ENCODE measurements at regions not wholly inside any gene's neighbourhood (a gene's known extent, or its start where the extent isn't known, plus 50 kb on each side); places are given as distances from the start of the nearest gene placed in this dataset.

DNA sequence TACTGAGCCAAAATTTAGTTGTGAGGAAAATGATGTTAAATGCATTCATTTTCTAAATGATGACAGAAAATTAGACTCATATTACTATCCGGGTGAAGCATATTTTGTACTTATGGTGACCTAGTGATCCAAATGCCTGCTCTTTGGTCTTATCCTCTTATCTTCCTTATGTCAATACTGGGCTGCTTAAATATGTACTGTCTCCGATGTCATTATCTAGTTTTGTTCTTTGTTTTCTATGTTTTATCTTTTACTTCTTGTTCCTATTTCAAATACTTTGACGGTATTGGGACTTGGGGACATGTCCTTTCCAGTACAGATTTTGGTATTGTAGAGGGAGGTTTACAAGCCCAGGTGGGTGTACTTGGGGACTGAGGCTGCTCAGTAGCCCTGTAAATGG lies 124.6 kb upstream of the ESR1 start:
- H3K4me1 Mint-ChIP-seq (ENCODE audit: unreplicated experiment): no peaks in the 10 kb centered on the region
- DNase-seq (ENCODE audit: extremely low spot score, unreplicated experiment): no peak
- H3K9me3 Mint-ChIP-seq (ENCODE audit: unreplicated experiment): no peaks in the 10 kb centered on the region
- no peaks in the 10 kb centered on the region for H3K36me3 Mint-ChIP-seq (ENCODE audit: unreplicated experiment)
- peaks cover 3% of the 10 kb centered on the region for H3K27me3 Mint-ChIP-seq (ENCODE audit: unreplicated experiment)
- H3K27ac Mint-ChIP-seq (ENCODE audit: unreplicated experiment): no peak overlapping the region
- H3K4me3 Mint-ChIP-seq (ENCODE audit: unreplicated experiment): no peak overlapping the region
- TF ChIP-seq, protein P1, sequence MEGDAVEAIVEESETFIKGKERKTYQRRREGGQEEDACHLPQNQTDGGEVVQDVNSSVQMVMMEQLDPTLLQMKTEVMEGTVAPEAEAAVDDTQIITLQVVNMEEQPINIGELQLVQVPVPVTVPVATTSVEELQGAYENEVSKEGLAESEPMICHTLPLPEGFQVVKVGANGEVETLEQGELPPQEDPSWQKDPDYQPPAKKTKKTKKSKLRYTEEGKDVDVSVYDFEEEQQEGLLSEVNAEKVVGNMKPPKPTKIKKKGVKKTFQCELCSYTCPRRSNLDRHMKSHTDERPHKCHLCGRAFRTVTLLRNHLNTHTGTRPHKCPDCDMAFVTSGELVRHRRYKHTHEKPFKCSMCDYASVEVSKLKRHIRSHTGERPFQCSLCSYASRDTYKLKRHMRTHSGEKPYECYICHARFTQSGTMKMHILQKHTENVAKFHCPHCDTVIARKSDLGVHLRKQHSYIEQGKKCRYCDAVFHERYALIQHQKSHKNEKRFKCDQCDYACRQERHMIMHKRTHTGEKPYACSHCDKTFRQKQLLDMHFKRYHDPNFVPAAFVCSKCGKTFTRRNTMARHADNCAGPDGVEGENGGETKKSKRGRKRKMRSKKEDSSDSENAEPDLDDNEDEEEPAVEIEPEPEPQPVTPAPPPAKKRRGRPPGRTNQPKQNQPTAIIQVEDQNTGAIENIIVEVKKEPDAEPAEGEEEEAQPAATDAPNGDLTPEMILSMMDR (IDR thresholded peaks at IDR 0.05): no peak

DNA sequence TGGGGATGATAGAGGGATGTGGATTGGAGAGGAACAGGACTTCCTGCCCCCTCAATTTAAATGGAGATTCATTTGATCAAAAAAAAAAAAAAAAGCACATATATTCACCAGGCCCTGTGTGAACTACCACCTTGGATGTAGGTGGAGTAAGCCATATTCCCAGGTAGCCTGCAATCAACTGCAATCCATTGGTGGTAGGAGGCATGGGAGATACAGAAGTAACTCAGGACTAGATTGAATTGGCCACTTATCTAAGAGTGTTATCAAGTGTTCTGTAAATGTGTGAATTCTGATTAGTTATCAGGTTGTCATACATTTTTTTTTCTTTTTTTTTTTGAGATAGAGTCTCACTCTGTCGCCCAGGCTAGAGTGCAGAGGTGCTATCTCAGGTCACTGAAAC lies 124.1 kb upstream of the ESR1 start:
- Mint-ChIP-seq H3K4me3 (ENCODE audit: unreplicated experiment) (no peak overlapping the region), H3K4me1 (ENCODE audit: unreplicated experiment) (no peaks in the 10 kb centered on the region), H3K27ac (ENCODE audit: unreplicated experiment) (no peak overlapping the region), H3K27me3 (ENCODE audit: unreplicated experiment) (peaks cover 3% of the 10 kb centered on the region), H3K36me3 (ENCODE audit: unreplicated experiment) (no peaks in the 10 kb centered on the region), H3K9me3 (ENCODE audit: unreplicated experiment) (no peaks in the 10 kb centered on the region)
- DNase-seq (ENCODE audit: extremely low spot score, unreplicated experiment): no peak
- TF ChIP-seq, protein P1 (IDR thresholded peaks at IDR 0.05): no peak

DNA sequence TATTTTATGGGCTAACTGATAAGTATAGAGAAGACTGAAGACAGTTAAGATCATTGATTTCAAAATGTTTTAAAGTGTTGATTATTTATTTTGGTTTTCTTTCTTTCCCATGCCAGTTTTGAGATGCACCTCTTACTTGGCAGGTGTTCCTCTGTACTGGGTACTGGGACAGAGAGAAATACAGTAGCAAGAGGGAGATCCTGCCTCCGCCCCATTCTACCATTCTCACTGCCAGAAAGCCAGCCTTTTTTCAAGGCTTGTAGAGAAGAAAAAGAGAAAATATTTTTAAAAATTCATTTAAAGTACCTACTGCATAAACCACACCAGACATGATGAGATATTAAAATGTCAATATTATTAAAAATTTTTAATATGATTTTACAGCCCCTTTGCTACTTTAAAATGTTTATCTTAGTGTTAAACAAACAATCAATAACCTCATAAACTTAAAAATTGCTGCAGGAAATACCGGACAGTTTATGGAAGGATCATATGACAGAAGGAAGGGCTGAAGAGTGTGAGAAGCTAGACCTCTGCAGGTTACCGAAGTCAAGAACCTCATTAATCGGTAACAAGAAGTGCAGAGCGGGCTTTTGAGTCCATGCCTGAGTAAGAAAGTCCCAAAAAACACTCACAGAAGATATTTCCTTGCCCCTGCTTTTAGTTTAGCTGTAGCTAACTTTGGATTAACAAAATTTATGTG lies 117.8 kb upstream of the ESR1 start:
- no peaks in the 10 kb centered on the region for H3K4me1 Mint-ChIP-seq (ENCODE audit: unreplicated experiment)
- H3K4me3 Mint-ChIP-seq (ENCODE audit: unreplicated experiment): no peak overlapping the region
- no peak overlapping the region for H3K27ac Mint-ChIP-seq (ENCODE audit: unreplicated experiment)
- no peaks in the 10 kb centered on the region for H3K36me3 Mint-ChIP-seq (ENCODE audit: unreplicated experiment)
- DNase-seq (ENCODE audit: extremely low spot score, unreplicated experiment): no peak
- TF ChIP-seq, protein P1 (IDR thresholded peaks at IDR 0.05): no peak
- H3K9me3 Mint-ChIP-seq (ENCODE audit: unreplicated experiment): no peaks in the 10 kb centered on the region
- H3K27me3 Mint-ChIP-seq (ENCODE audit: unreplicated experiment): peaks cover 3% of the 10 kb centered on the region

DNA sequence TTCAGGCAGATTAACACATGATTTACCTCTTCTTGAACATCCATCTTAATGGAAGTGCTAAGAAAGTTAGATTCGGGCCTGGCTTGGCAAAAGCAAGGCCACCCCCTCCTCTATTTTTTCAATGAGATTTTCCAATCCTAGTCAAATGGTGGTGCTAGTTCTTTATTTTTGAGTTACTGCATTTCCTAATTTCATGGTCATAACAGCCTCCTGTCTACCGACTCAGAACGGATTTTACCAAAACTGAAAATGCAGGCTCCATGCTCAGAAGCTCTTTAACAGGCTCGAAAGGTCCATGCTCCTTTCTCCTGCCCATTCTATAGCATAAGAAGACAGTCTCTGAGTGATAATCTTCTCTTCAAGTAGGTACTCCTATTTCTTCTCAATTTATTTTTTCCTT lies 117.2 kb upstream of the ESR1 start:
- Mint-ChIP-seq H3K27ac (ENCODE audit: unreplicated experiment) (no peak overlapping the region), H3K9me3 (ENCODE audit: unreplicated experiment) (no peaks in the 10 kb centered on the region), H3K36me3 (ENCODE audit: unreplicated experiment) (no peaks in the 10 kb centered on the region), H3K27me3 (ENCODE audit: unreplicated experiment) (peaks cover 3% of the 10 kb centered on the region), H3K4me1 (ENCODE audit: unreplicated experiment) (no peaks in the 10 kb centered on the region), H3K4me3 (ENCODE audit: unreplicated experiment) (no peak overlapping the region)
- TF ChIP-seq, protein P1 (IDR thresholded peaks at IDR 0.05): no peak
- DNase-seq (ENCODE audit: extremely low spot score, unreplicated experiment): no peak

DNA sequence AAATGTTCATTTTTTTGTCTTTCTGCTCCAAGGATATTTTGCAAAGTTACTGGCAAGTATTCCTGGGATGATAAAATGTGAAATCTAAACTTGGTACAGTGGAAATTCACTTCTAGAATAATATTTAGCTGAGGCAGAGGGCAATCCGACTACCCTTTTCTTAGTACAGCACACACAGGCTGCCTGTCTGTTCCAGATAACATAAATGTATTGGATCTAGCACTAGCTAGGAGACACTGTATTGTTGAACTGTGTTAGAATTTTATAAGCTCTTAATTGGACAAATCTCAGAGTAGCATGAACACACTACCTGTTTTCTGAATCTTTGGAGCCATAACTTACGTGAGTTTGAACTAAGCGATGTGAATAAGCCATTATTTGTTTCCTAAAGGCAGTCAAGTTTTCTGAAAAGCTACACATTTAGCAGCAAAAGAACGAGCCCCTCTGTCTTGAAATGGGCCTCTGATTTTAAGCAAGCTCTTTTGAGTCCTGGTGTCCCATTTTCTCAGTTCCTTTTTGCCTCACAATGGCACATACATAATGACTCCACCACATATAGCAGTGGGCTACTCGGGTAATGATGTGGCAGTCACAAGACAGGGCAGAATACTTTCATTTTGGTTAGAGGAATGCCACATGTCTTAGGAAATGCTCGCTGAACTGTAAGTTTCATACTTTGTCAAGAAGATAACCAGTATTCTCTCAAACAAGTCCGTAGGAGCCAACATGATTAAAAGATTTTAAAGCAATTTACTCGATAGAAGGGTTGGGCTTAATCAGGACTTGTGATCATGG lies 116.5 kb upstream of the ESR1 start:
- no peak overlapping the region for H3K4me3 Mint-ChIP-seq (ENCODE audit: unreplicated experiment)
- no peaks in the 10 kb centered on the region for H3K4me1 Mint-ChIP-seq (ENCODE audit: unreplicated experiment)
- H3K9me3 Mint-ChIP-seq (ENCODE audit: unreplicated experiment): no peaks in the 10 kb centered on the region
- peaks cover 3% of the 10 kb centered on the region for H3K27me3 Mint-ChIP-seq (ENCODE audit: unreplicated experiment)
- H3K27ac Mint-ChIP-seq (ENCODE audit: unreplicated experiment): no peak overlapping the region
- no peaks in the 10 kb centered on the region for H3K36me3 Mint-ChIP-seq (ENCODE audit: unreplicated experiment)
- no peak for DNase-seq (ENCODE audit: extremely low spot score, unreplicated experiment)
- TF ChIP-seq, protein P1 (IDR thresholded peaks at IDR 0.05): no peak

Data from osteocyte (in vitro differentiated cells).